CD4-positive, alpha-beta T cell (primary cell): ENCODE measurements at regions not wholly inside any gene's neighbourhood (a gene's known extent, or its start where the extent isn't known, plus 50 kb on each side); places are given as distances from the start of the nearest gene placed in this dataset.

Experiments
- ATAC-seq: fragments of 200-7000 bp; cut with Tn5 transposase; one replicate; pipeline ENCODE4 v1.10.0; 2022; ENCODE audit warnings: mild to moderate bottlenecking; ENCODE audit not compliant: poor library complexity
- CTCF ChIA-PET: fragments of 350-600 bp; sonication (Branson Sonifier 250); formaldehyde crosslinking; loops from one replicate; lab custom pipeline; 2021; ENCODE audit warnings: antibody characterized with exemption, inconsistent platforms; lab: Charles Lee
- POLR2A ChIA-PET: fragments of 350-600 bp; sonication (Branson Sonifier 250); formaldehyde crosslinking; loops from one replicate; lab custom pipeline; 2021; ENCODE audit warnings: antibody characterized with exemption, inconsistent platforms; lab: Charles Lee
- DNase-seq, 14 experiments: peaks; one replicate each; pipeline ENCODE4 v3.0.0-alpha.2; 2013 to 2020; ENCODE audit warnings: mixed read lengths in 2 of 14
- H3K27ac ChIP-seq, 2 donors: one replicate each; pipeline versions ENCODE4 v1.5.1 to v1.7.0; 2013; ENCODE audit warnings: low read length in 2 of 2, low read depth in 1 of 2, mild to moderate bottlenecking in 1 of 2
- H3K27me3 ChIP-seq, 2 experiments: 1 replicate in 1 of 2; 2 replicates in 1 of 2; pipeline versions ENCODE4 v1.6.1 to v1.7.0; 2013; ENCODE audit warnings: low read length in 2 of 2, control low read depth in 1 of 2, mild to moderate bottlenecking in 1 of 2, moderate library complexity in 1 of 2; ENCODE audit not compliant: insufficient read depth in 2 of 2, control insufficient read depth in 1 of 2
- H3K36me3 ChIP-seq: one replicate; pipeline ENCODE4 v1.6.1; 2013; ENCODE audit warnings: low read length, control low read depth; ENCODE audit not compliant: insufficient read depth
- H3K4me1 ChIP-seq: one replicate; pipeline ENCODE4 v1.6.1; 2013; ENCODE audit warnings: low read length, control low read depth; ENCODE audit not compliant: insufficient read depth
- H3K4me3 ChIP-seq: one replicate; pipeline ENCODE4 v1.5.1; 2013; ENCODE audit warnings: mild to moderate bottlenecking, low read length, moderate library complexity
- H3K9me3 ChIP-seq, 2 experiments: 1 replicate in 1 of 2; 2 replicates in 1 of 2; pipeline versions ENCODE4 v1.6.1 to v1.7.0; 2013; ENCODE audit warnings: low read length in 2 of 2, mild to moderate bottlenecking in 2 of 2, control low read depth in 1 of 2, moderate library complexity in 1 of 2; ENCODE audit not compliant: control insufficient read depth in 1 of 2, insufficient read depth in 1 of 2
- H3K27ac Mint-ChIP-seq: one replicate; pipeline ENCODE4 v1.8.0; 2020; ENCODE audit warnings: mixed read lengths
- H3K27me3 Mint-ChIP-seq: one replicate; pipeline ENCODE4 v1.8.0; 2021; ENCODE audit warnings: mixed read lengths
- H3K36me3 Mint-ChIP-seq: one replicate; pipeline ENCODE4 v1.8.0; 2021; ENCODE audit warnings: low read depth, mixed read lengths
- H3K4me1 Mint-ChIP-seq: one replicate; pipeline ENCODE4 v1.8.0; 2021; ENCODE audit warnings: low read depth, mixed read lengths
- H3K4me3 Mint-ChIP-seq: one replicate; pipeline ENCODE4 v1.8.0; 2020; ENCODE audit warnings: mild to moderate bottlenecking, mixed read lengths
- H3K9me3 Mint-ChIP-seq: one replicate; pipeline ENCODE4 v1.8.0; 2020; ENCODE audit warnings: mixed read lengths
- intact Hi-C, 2 experiments: fragments of 100-400 bp; cut with DNase I in 1 of 2; cut with micrococcal nuclease in 1 of 2; formaldehyde crosslinking; loops; one replicate each; pipeline versions ENCODE4 v1.15.1 to v1.9.0; 2023 to 2025; cut with DNase I, micrococcal nuclease
- TF ChIP-seq, protein P1 (sequence below): fragments of 200-600 bp; IDR thresholded peaks from one replicate; pipeline ENCODE4 v1.8.0; 2022; ENCODE audit warnings: antibody characterized with exemption, mild to moderate bottlenecking

DNA sequence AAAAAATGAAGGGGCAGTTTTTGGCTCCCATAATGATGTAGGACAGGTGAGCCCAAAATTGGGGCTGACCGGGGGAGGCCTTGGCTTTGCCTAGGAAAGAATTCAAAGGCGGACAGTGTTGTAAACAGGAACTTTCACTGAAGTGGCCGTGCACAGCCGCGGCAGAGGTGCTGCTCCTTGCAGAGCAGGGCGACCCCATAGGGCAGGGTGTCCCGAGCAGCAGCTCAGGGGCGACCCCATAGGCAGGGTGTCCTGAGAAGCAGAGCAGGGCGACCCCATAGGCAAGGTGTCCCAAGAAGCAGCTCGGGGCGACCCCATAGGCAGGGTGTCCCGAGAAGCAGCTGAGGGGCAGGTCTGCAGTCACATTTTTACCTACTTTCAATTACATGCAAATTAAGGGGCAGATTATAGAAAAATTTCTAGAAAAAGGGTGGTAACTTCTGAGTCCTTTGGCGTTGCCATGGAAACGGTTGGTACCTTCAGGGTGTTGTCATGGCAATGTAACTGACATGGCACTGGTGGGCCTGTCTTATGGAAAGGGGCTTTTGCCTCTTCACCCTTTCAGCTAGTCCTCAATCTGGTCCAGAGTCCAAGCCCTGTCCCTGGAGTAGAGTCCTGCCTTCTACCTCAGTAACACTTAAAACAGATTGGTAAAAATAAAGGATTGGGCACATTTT is 134.5 kb downstream of the FBXO15 start:
- Histone ChIP-seq H3K4me3 (no peak overlapping the region), H3K27me3 (peaks cover 0 to 2% of the 10 kb centered on the region in 2 experiments), H3K9me3 (peaks cover 0 to 4% of the 10 kb centered on the region in 2 experiments), H3K27ac (no peak overlapping the region), H3K4me1 (no peaks in the 10 kb centered on the region), H3K36me3 (no peaks in the 10 kb centered on the region)
- TF ChIP-seq, protein P1, sequence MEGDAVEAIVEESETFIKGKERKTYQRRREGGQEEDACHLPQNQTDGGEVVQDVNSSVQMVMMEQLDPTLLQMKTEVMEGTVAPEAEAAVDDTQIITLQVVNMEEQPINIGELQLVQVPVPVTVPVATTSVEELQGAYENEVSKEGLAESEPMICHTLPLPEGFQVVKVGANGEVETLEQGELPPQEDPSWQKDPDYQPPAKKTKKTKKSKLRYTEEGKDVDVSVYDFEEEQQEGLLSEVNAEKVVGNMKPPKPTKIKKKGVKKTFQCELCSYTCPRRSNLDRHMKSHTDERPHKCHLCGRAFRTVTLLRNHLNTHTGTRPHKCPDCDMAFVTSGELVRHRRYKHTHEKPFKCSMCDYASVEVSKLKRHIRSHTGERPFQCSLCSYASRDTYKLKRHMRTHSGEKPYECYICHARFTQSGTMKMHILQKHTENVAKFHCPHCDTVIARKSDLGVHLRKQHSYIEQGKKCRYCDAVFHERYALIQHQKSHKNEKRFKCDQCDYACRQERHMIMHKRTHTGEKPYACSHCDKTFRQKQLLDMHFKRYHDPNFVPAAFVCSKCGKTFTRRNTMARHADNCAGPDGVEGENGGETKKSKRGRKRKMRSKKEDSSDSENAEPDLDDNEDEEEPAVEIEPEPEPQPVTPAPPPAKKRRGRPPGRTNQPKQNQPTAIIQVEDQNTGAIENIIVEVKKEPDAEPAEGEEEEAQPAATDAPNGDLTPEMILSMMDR = no peak
- H3K9me3 Mint-ChIP-seq = no peaks in the 10 kb centered on the region
- intact Hi-C loops = no loop called here
- ChIA-PET CTCF (no interaction called here), POLR2A (no interaction called here)
- no peak overlapping the region for H3K4me3 Mint-ChIP-seq
- DNase-seq (no peak), ATAC-seq (no peak)
- H3K27ac Mint-ChIP-seq = no peak overlapping the region
- no peaks in the 10 kb centered on the region for H3K36me3 Mint-ChIP-seq
- peaks cover 12% of the 10 kb centered on the region for H3K27me3 Mint-ChIP-seq
- H3K4me1 Mint-ChIP-seq = no peaks in the 10 kb centered on the region

DNA sequence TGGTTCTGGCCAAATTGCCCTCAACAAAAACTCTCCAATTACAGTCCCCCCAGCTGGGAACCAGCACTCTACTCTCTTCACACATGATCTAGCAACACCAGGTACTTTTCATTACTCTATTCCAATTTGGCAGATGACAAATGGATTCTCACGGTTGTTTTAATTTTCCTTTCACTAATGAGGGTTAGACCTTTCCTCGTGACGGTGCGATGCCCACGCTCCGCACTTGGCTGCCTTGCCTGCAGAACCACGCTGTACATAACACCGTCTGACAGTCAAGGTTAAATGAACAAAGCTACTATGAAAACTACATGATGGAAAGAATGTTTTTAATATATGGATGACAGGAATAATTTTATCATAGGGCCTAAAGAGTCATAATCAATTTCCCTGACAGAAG is 141.5 kb downstream of the FBXO15 start:
- peaks cover 0 to 1% of the 10 kb centered on the region in 2 experiments for H3K9me3 ChIP-seq
- H3K27me3 Mint-ChIP-seq = no peaks in the 10 kb centered on the region
- ChIA-PET CTCF (no interaction called here), POLR2A (no interaction called here)
- no peak overlapping the region for H3K27ac ChIP-seq
- intact Hi-C loops = no loop called here
- TF ChIP-seq, protein P1 = no peak
- no peak overlapping the region for H3K27ac Mint-ChIP-seq
- no peaks in the 10 kb centered on the region for H3K36me3 ChIP-seq
- DNase-seq = no peak
- no peak overlapping the region for H3K4me3 Mint-ChIP-seq
- H3K4me1 Mint-ChIP-seq = no peaks in the 10 kb centered on the region
- no peaks in the 10 kb centered on the region for H3K36me3 Mint-ChIP-seq
- no peaks in the 10 kb centered on the region for H3K9me3 Mint-ChIP-seq
- H3K27me3 ChIP-seq = no peaks in the 10 kb centered on the region
- ATAC-seq = no peak
- no peak overlapping the region for H3K4me3 ChIP-seq
- H3K4me1 ChIP-seq = no peaks in the 10 kb centered on the region

GRCh38 chr18:74005320-74006109 is 142.1 kb downstream of the FBXO15 start:
- no peak overlapping the region for H3K4me3 ChIP-seq
- H3K27ac ChIP-seq = no peak overlapping the region
- DNase-seq (no peak), ATAC-seq (no peak)
- intact Hi-C loops = no loop called here
- H3K4me1 ChIP-seq = no peaks in the 10 kb centered on the region
- H3K4me1 Mint-ChIP-seq = no peaks in the 10 kb centered on the region
- no peaks in the 10 kb centered on the region for H3K36me3 ChIP-seq
- no peak overlapping the region for H3K4me3 Mint-ChIP-seq
- no peaks in the 10 kb centered on the region for H3K9me3 ChIP-seq
- H3K27me3 Mint-ChIP-seq = no peaks in the 10 kb centered on the region
- H3K27ac Mint-ChIP-seq = no peak overlapping the region
- TF ChIP-seq, protein P1 = no peak
- no peaks in the 10 kb centered on the region for H3K27me3 ChIP-seq
- POLR2A ChIA-PET = interaction anchor here (1.0 kb wide), 1 partner anchor 130 kb away, joined by 3 read pairs; no protein-coding TSS in a partner anchor
- no peaks in the 10 kb centered on the region for H3K9me3 Mint-ChIP-seq
- H3K36me3 Mint-ChIP-seq = no peaks in the 10 kb centered on the region
- CTCF ChIA-PET = no interaction called here
